Astrocyte of the spinal cord (primary cell): ENCODE measurements at regions not wholly inside any gene's neighbourhood (a gene's known extent, or its start where the extent isn't known, plus 50 kb on each side); places are given as distances from the start of the nearest gene placed in this dataset.

ENCODE experiments used
- DNase-seq: peaks from one replicate; pipeline ENCODE4 v3.0.0; 2011; ENCODE audit warnings: low read depth, low spot score
- H3K4me3 ChIP-seq: 2 replicates; pipeline ENCODE4 v1.5.1; 2011; ENCODE audit warnings: low read depth, mild to moderate bottlenecking, low read length, moderate library complexity
- CTCF ChIP-seq: IDR thresholded peaks from 2 replicates; pipeline ENCODE4 v1.5.1; 2012; ENCODE audit warnings: low read depth, mild to moderate bottlenecking, low read length, inconsistent platforms
- in situ Hi-C: cut with HindIII; loops from 2 replicates; pipeline ENCODE4 v1.10.0; 2017; ENCODE audit warnings: low sequenced_read_pairs

- no peak for DNase-seq
- in situ Hi-C loops = no loop called here
- no peak overlapping the region for H3K4me3 ChIP-seq
- TF ChIP-seq CTCF = no peak
These were observed 159.6 kb upstream of the IGFBP3 start for GRCh38 chr7:46080595-46081159.

DNA sequence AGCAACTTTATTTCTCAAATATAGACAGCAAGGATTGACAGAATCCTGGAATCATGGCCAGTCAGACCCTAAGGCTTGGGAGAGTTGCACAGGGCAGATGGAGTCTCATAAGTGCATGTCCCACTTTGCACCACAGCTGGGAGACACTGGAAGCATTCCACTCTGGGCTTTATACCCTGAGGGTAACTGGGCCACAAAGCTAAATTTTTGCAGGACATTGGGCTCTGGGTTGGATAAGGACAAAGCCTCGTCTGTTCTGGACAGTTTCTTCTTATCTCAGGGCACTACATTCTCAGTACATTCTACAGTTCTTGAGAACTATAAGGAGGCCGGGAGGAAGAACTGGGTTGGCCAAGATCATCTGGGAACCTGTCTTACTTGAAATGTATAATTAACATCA, 158.3 kb upstream of the IGFBP3 start:
- no peak for DNase-seq
- no peak for TF ChIP-seq CTCF
- H3K4me3 ChIP-seq = no peak overlapping the region
- in situ Hi-C loops = no loop called here

- DNase-seq = no peak
- TF ChIP-seq CTCF = no peak
- H3K4me3 ChIP-seq = no peak overlapping the region
- in situ Hi-C loops = no loop called here
These were observed 155.5 kb upstream of the IGFBP3 start for GRCh38 chr7:46076527-46076926.

GRCh38 chr7:46072722-46073121, 151.7 kb upstream of the IGFBP3 start:
- no peak overlapping the region for H3K4me3 ChIP-seq
- TF ChIP-seq CTCF = no peak
- in situ Hi-C loops = no loop called here
- peak; percentile 38 for DNase-seq

DNA sequence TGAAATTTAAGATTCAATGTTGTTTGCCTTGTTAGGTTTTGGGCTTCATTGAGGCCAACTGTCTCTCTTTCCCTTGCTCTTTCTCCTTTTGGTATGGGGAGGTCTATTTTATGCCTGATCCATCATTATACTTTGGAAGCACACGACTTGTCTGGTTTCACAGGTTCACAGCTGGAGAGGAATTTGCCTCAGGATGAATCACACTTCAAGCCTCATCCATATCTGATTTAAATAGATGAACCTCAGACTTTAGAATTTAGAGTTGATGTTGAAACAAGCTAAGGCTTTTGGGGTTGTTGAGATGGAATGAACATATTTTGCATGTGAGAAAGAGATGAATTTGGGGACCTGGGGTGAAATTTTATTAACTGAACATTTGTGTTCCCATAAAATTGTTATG, 150.5 kb upstream of the IGFBP3 start:
- DNase-seq = peak; percentile 29
- in situ Hi-C loops = no loop called here

GRCh38 chr7:46071076-46071475, 150.0 kb upstream of the IGFBP3 start:
- no peak for TF ChIP-seq CTCF
- DNase-seq = peak; percentile 67
- H3K4me3 ChIP-seq = no peak overlapping the region
- in situ Hi-C loops = no loop called here

More for the DNA sequence above, 150.5 kb upstream of the IGFBP3 start:
- H3K4me3 ChIP-seq = no peak overlapping the region
- no peak for TF ChIP-seq CTCF

DNA sequence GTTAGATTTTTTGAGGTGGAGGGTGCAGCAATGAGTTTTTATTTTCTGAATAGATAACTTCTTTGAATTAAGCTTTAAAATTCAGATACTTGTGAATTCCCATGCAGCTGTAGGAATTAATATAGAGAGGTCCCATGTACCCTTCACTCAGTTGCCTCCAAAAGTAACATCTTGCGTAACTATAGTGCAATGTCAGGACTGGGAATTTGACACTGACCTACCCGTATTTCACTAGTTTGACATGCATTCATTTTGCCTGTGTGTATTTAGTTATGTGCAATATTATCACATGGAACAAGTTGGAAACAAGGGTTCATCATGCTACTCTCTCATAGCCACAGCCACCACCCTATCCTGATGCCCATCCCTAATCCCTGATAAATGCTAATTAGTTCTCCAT, 147.1 kb upstream of the IGFBP3 start:
- no peak for TF ChIP-seq CTCF
- DNase-seq = no peak
- no peak overlapping the region for H3K4me3 ChIP-seq
- in situ Hi-C loops = no loop called here
